Caco-2 (cell line): ENCODE measurements at regions not wholly inside any gene's neighbourhood (a gene's known extent, or its start where the extent isn't known, plus 50 kb on each side); places are given as distances from the start of the nearest gene placed in this dataset.

ENCODE experiments used
- BruUV-seq: library from RNA; stranded (reverse); fragments of 400-500 nt; replicated peaks from 2 replicates; lab custom pipeline; 2021; lab: Mats Ljungman, UMichigan
- CTCF ChIA-PET: fragments of 300-600 bp; sonication (Branson Sonifier 250); formaldehyde crosslinking; loops from one replicate; lab custom pipeline; 2022; ENCODE audit warnings: antibody characterized with exemption; lab: Charles Lee
- POLR2A ChIA-PET: fragments of 300-600 bp; sonication (Branson Sonifier 250); formaldehyde crosslinking; loops from one replicate; lab custom pipeline; 2022; ENCODE audit warnings: antibody characterized with exemption; lab: Charles Lee
- DNase-seq, 2 experiments: peaks; one replicate each; pipeline versions ENCODE4 v3.0.0 to v3.0.0-alpha.2; 2020 to 2022
- H3K27me3 ChIP-seq: replicated peaks from 2 replicates; pipeline ENCODE4 v1.6.0; 2011; ENCODE audit warnings: low read length; ENCODE audit not compliant: control insufficient read depth, insufficient read depth
- H3K36me3 ChIP-seq: 2 replicates; pipeline ENCODE4 v1.5.1; 2011; ENCODE audit warnings: low read length; ENCODE audit not compliant: control insufficient read depth, insufficient read depth
- H3K4me1 ChIP-seq: fragments of 250-450 bp; sonication (Bioruptor Pico); 2 replicates; pipeline ENCODE4 v1.5.1; 2020; ENCODE audit warnings: mild to moderate bottlenecking
- H3K4me3 ChIP-seq: 2 replicates; pipeline ENCODE4 v1.5.1; 2011; ENCODE audit warnings: low read depth, mild to moderate bottlenecking, control low read depth, low read length
- H3K9me3 ChIP-seq: fragments of 250-450 bp; sonication (Bioruptor Pico); 2 replicates; pipeline ENCODE4 v1.5.1; 2020; ENCODE audit warnings: mild to moderate bottlenecking, moderate library complexity
- H3K27ac Mint-ChIP-seq: one replicate; pipeline ENCODE4 v1.8.0; 2022; ENCODE audit warnings: mixed read lengths; ENCODE audit not compliant: unreplicated experiment
- H3K27me3 Mint-ChIP-seq: one replicate; pipeline ENCODE4 v1.8.0; 2022; ENCODE audit warnings: mixed read lengths; ENCODE audit not compliant: insufficient read depth, unreplicated experiment
- H3K36me3 Mint-ChIP-seq: one replicate; pipeline ENCODE4 v1.8.0; 2022; ENCODE audit warnings: mild to moderate bottlenecking, mixed read lengths; ENCODE audit not compliant: insufficient read depth, unreplicated experiment
- H3K4me1 Mint-ChIP-seq: one replicate; pipeline ENCODE4 v1.8.0; 2022; ENCODE audit warnings: low read depth, mixed read lengths; ENCODE audit not compliant: unreplicated experiment
- H3K4me3 Mint-ChIP-seq: one replicate; pipeline ENCODE4 v1.8.0; 2022; ENCODE audit warnings: mild to moderate bottlenecking, moderate library complexity, mixed read lengths; ENCODE audit not compliant: unreplicated experiment
- H3K9me3 Mint-ChIP-seq: one replicate; pipeline ENCODE4 v1.8.0; 2022; ENCODE audit warnings: mixed read lengths; ENCODE audit not compliant: unreplicated experiment
- CTCF ChIP-seq, 2 experiments: fragments of 200-600 bp in 1 of 2; IDR thresholded peaks; 1 replicate in 1 of 2; 2 replicates in 1 of 2; pipeline versions ENCODE4 v1.5.1 to v1.8.0; 2011 to 2022; ENCODE audit warnings: antibody characterized with exemption in 1 of 2, control low read depth in 1 of 2, inconsistent platforms in 1 of 2, low read depth in 1 of 2, low read length in 1 of 2, mild to moderate bottlenecking in 1 of 2, moderate library complexity in 1 of 2; ENCODE audit not compliant: insufficient read depth in 1 of 2, severe bottlenecking in 1 of 2, unreplicated experiment in 1 of 2
- intact Hi-C: fragments of 100-400 bp; cut with micrococcal nuclease; formaldehyde crosslinking; loops from one replicate; pipeline ENCODE4 v1.10.0; 2022; ENCODE audit not compliant: unreplicated experiment

DNA sequence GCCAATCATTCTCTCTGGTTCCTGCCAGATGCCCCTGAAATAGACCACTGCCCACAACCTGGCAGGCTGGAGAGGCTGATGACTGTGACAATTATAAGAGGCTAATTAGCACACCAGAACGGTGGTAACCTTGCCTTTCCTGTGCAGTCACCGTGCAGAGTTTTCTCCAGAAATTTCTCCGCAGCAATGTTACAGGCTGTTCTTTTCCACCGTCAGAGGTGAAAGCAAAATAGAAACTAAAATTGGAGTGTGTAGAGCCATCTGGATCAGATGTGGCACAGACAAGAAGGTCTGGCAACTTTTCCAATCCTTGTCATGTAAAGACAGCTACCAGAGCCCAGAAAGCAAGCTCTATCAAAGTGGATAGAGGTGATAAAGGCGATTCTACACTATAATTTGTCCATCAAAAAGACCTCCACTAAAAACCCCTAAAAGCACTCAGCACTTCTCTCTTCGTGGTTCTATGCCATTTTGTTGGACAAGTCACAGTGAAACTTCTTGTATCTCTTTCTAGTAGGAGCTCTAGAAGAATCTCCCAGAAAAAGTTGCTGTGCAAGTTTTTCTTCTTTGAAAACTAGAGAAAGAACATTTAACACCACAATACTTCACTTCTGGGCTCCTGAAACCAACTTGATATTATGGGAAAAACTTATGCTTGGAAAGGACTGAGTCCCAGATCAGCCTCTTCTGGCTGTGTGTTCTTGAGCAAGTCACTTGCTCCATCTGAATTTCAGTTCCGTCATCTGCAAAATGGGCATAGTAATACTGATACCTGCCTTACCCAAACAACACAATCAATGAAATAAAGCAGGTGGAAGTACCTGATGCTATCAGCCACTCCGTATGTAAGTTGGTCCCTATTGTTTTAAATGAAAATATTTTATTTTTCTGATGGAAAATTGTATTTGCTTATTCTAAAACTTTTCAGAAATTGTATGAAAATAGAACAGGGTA is 295.6 kb upstream of the DLGAP1 start:
- H3K9me3 ChIP-seq, result 0 out of 2 replicates have a peak, but pooled peaks cover 5% of the 10 kb centered on the region
- H3K36me3 ChIP-seq, result no peaks in the 10 kb centered on the region
- Mint-ChIP-seq H3K9me3 (no peaks in the 10 kb centered on the region), H3K27ac (no peak overlapping the region), H3K4me1 (no peaks in the 10 kb centered on the region), H3K4me3 (no peak overlapping the region), H3K36me3 (no peaks in the 10 kb centered on the region), H3K27me3 (peaks cover 3% of the 10 kb centered on the region)
- no TSS peak for BruUV-seq
- CTCF ChIA-PET, result no interaction called here
- intact Hi-C loops, result no loop called here
- no peaks in the 10 kb centered on the region for H3K27me3 ChIP-seq
- no peak for DNase-seq
- H3K4me3 ChIP-seq, result no peak overlapping the region
- POLR2A ChIA-PET, result no interaction called here
- H3K4me1 ChIP-seq, result no peaks in the 10 kb centered on the region
- TF ChIP-seq CTCF (IDR thresholded peaks at IDR 0.05; ENCODE audit: insufficient read depth in 1 of 2, low read depth in 1 of 2, low read length in 1 of 2, severe bottlenecking in 1 of 2, unreplicated experiment in 1 of 2), result no peak

GRCh38 chr18:4748975-4749374 is 293.9 kb upstream of the DLGAP1 start:
- POLR2A ChIA-PET, result no interaction called here
- BruUV-seq, result no TSS peak
- no peak for TF ChIP-seq CTCF (IDR thresholded peaks at IDR 0.05; ENCODE audit: insufficient read depth in 1 of 2, low read depth in 1 of 2, low read length in 1 of 2, severe bottlenecking in 1 of 2, unreplicated experiment in 1 of 2)

GRCh38 chr18:4734903-4735302 is 279.8 kb upstream of the DLGAP1 start:
- ChIA-PET POLR2A (no interaction called here), CTCF (no interaction called here)
- no peak overlapping the region for H3K27ac Mint-ChIP-seq
- H3K9me3 Mint-ChIP-seq, result no peaks in the 10 kb centered on the region
- no TSS peak for BruUV-seq
- no peaks in the 10 kb centered on the region for H3K27me3 Mint-ChIP-seq
- no peak overlapping the region for H3K4me3 ChIP-seq
- H3K4me3 Mint-ChIP-seq, result no peak overlapping the region
- H3K36me3 ChIP-seq, result no peaks in the 10 kb centered on the region
- no peaks in the 10 kb centered on the region for H3K4me1 ChIP-seq
- no peaks in the 10 kb centered on the region for H3K9me3 ChIP-seq
- DNase-seq, result no peak
- H3K36me3 Mint-ChIP-seq, result no peaks in the 10 kb centered on the region
- no peaks in the 10 kb centered on the region for H3K4me1 Mint-ChIP-seq
- intact Hi-C loops, result no loop called here
- no peak for TF ChIP-seq CTCF (IDR thresholded peaks at IDR 0.05; ENCODE audit: insufficient read depth in 1 of 2, low read depth in 1 of 2, low read length in 1 of 2, severe bottlenecking in 1 of 2, unreplicated experiment in 1 of 2)
- no peaks in the 10 kb centered on the region for H3K27me3 ChIP-seq

More at GRCh38 chr18:4748975-4749374, 293.9 kb upstream of the DLGAP1 start:
- Histone ChIP-seq H3K4me3 (no peak overlapping the region), H3K9me3 (0 out of 2 replicates have a peak, but pooled peaks cover 5% of the 10 kb centered on the region), H3K4me1 (no peaks in the 10 kb centered on the region), H3K27me3 (no peaks in the 10 kb centered on the region), H3K36me3 (no peaks in the 10 kb centered on the region)
- Mint-ChIP-seq H3K27me3 (peaks cover 3% of the 10 kb centered on the region), H3K4me1 (no peaks in the 10 kb centered on the region), H3K36me3 (no peaks in the 10 kb centered on the region), H3K4me3 (no peak overlapping the region), H3K9me3 (no peaks in the 10 kb centered on the region), H3K27ac (no peak overlapping the region)
- intact Hi-C loops, result no loop called here
- CTCF ChIA-PET, result no interaction called here
- DNase-seq, result no peak
